ENCODE measurements at regions not wholly inside any gene's neighbourhood (a gene's known extent, or its start where the extent isn't known, plus 50 kb on each side); places are given as distances from the start of the nearest gene placed in this dataset.

DNA sequence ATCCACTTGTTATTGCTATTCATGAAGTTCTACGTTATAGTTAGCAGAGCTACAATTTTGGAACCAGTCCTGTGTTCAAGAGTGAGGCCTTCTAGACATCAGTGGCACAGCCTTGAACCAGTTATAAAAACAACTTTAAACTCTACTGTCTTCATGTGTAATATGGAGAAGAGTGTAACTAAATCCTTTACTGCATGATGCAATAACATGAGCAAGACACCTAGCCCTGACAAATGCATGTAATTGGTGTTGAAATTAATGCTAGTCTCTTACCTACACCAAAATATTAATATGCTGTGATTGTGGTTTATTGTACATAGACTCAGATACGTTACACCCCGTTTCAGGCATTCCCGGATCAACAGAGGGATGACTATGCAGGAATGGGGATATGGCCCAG, 654.6 kb downstream of the IRX1 start:
- no peak overlapping the region for H3K27ac ChIP-seq (replicated peaks)
- TF ChIP-seq GABPA (IDR thresholded peaks at IDR 0.05; ENCODE audit: low read depth) (no peak), POLR2AphosphoS5 (IDR thresholded peaks at IDR 0.05; ENCODE audit: low read depth) (no peak), SPI1 (IDR thresholded peaks at IDR 0.05; ENCODE audit: borderline replicate concordance, low read depth) (no peak), CTCF (IDR thresholded peaks at IDR 0.05; ENCODE audit: insufficient read depth, low read length) (no peak)
- TF ChIP-seq, protein P1, sequence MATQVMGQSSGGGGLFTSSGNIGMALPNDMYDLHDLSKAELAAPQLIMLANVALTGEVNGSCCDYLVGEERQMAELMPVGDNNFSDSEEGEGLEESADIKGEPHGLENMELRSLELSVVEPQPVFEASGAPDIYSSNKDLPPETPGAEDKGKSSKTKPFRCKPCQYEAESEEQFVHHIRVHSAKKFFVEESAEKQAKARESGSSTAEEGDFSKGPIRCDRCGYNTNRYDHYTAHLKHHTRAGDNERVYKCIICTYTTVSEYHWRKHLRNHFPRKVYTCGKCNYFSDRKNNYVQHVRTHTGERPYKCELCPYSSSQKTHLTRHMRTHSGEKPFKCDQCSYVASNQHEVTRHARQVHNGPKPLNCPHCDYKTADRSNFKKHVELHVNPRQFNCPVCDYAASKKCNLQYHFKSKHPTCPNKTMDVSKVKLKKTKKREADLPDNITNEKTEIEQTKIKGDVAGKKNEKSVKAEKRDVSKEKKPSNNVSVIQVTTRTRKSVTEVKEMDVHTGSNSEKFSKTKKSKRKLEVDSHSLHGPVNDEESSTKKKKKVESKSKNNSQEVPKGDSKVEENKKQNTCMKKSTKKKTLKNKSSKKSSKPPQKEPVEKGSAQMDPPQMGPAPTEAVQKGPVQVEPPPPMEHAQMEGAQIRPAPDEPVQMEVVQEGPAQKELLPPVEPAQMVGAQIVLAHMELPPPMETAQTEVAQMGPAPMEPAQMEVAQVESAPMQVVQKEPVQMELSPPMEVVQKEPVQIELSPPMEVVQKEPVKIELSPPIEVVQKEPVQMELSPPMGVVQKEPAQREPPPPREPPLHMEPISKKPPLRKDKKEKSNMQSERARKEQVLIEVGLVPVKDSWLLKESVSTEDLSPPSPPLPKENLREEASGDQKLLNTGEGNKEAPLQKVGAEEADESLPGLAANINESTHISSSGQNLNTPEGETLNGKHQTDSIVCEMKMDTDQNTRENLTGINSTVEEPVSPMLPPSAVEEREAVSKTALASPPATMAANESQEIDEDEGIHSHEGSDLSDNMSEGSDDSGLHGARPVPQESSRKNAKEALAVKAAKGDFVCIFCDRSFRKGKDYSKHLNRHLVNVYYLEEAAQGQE (IDR thresholded peaks at IDR 0.05; ENCODE audit: insufficient replicate concordance, low read depth): no peak
- no peaks in the 10 kb centered on the region for H3K27me3 ChIP-seq (ENCODE audit: insufficient read depth, poor library complexity, severe bottlenecking)
- no peak for DNase-seq (ENCODE audit: low read depth in 1 of 2, low spot score in 1 of 2)
- no peak overlapping the region for H3K4me3 ChIP-seq (replicated peaks; ENCODE audit: insufficient read depth, low read length)

DNA sequence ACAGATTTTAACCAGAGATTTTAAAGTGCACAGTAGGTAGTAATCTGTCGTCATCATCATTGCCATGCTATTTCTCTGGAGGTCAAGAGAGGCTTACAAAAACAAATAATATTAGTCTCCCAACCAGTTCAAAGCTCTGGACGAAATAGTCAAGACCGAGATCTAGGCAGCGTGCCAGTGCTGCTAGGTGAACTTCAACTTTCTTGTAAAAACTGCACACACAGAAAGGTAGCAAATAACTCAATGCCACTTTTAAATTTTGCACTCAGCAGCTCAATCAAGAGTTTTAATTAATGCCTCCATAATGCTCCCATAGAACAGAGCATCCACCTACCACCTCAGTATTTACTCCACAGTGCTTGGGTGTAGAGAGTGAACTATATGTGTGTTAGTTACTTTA, 656.8 kb downstream of the IRX1 start:
- Histone ChIP-seq H3K4me3 (replicated peaks; ENCODE audit: insufficient read depth, low read length) (no peak overlapping the region), H3K27ac (replicated peaks) (no peak overlapping the region), H3K27me3 (ENCODE audit: insufficient read depth, poor library complexity, severe bottlenecking) (no peaks in the 10 kb centered on the region)
- DNase-seq (ENCODE audit: low read depth in 1 of 2, low spot score in 1 of 2): no peak
- TF ChIP-seq CTCF (IDR thresholded peaks at IDR 0.05; ENCODE audit: insufficient read depth, low read length) (no peak), POLR2AphosphoS5 (IDR thresholded peaks at IDR 0.05; ENCODE audit: low read depth) (no peak), GABPA (IDR thresholded peaks at IDR 0.05; ENCODE audit: low read depth) (no peak), SPI1 (IDR thresholded peaks at IDR 0.05; ENCODE audit: borderline replicate concordance, low read depth) (no peak)
- TF ChIP-seq, protein P1 (IDR thresholded peaks at IDR 0.05; ENCODE audit: insufficient replicate concordance, low read depth): no peak

GRCh38 chr5:4254736-4255135, 659.1 kb downstream of the IRX1 start:
- TF ChIP-seq SPI1 (IDR thresholded peaks at IDR 0.05; ENCODE audit: borderline replicate concordance, low read depth) (no peak), GABPA (IDR thresholded peaks at IDR 0.05; ENCODE audit: low read depth) (no peak), POLR2AphosphoS5 (IDR thresholded peaks at IDR 0.05; ENCODE audit: low read depth) (no peak), CTCF (IDR thresholded peaks at IDR 0.05; ENCODE audit: insufficient read depth, low read length) (no peak)
- TF ChIP-seq, protein P1 (IDR thresholded peaks at IDR 0.05; ENCODE audit: insufficient replicate concordance, low read depth): no peak
- Histone ChIP-seq H3K4me3 (replicated peaks; ENCODE audit: insufficient read depth, low read length) (no peak overlapping the region), H3K27me3 (ENCODE audit: insufficient read depth, poor library complexity, severe bottlenecking) (no peaks in the 10 kb centered on the region), H3K27ac (replicated peaks) (no peak overlapping the region)
- no peak for DNase-seq (ENCODE audit: low read depth in 1 of 2, low spot score in 1 of 2)
